Uterus (tissue), 2 donors: ENCODE measurements at regions not wholly inside any gene's neighbourhood (a gene's known extent, or its start where the extent isn't known, plus 50 kb on each side); places are given as distances from the start of the nearest gene placed in this dataset.

Experiments
- CTCF ChIP-seq, 4 experiments: fragments of 200-600 bp in 2 of 4; fragments of 450-650 bp in 2 of 4; sonication (generic) in 2 of 4; IDR thresholded peaks; one replicate each; pipeline ENCODE4 v1.5.1; 2016 to 2019; ENCODE audit warnings: antibody characterized with exemption in 4 of 4, mild to moderate bottlenecking in 2 of 4, moderate library complexity in 1 of 4
- POLR2A ChIP-seq, 2 donors: fragments of 450-650 bp; IDR thresholded peaks; one replicate each; pipeline ENCODE4 v1.6.1; 2016; ENCODE audit warnings: antibody characterized with exemption in 2 of 2, mild to moderate bottlenecking in 1 of 2, moderate library complexity in 1 of 2

GRCh38 chr16:86193528-86194193 lies 294.7 kb downstream of the IRF8 start:
- no peak for TF ChIP-seq POLR2A (IDR thresholded peaks at IDR 0.05)
- no peak for TF ChIP-seq CTCF (IDR thresholded peaks at IDR 0.05)
